GM19035 (cell line): ENCODE measurements at regions not wholly inside any gene's neighbourhood (a gene's known extent, or its start where the extent isn't known, plus 50 kb on each side); places are given as distances from the start of the nearest gene placed in this dataset.

Experiments used
- ATAC-seq: cut with Tn5 transposase; IDR thresholded peaks from one replicate; pipeline ENCODE4 v1.9.1; 2021; ENCODE audit not compliant: unreplicated experiment

DNA sequence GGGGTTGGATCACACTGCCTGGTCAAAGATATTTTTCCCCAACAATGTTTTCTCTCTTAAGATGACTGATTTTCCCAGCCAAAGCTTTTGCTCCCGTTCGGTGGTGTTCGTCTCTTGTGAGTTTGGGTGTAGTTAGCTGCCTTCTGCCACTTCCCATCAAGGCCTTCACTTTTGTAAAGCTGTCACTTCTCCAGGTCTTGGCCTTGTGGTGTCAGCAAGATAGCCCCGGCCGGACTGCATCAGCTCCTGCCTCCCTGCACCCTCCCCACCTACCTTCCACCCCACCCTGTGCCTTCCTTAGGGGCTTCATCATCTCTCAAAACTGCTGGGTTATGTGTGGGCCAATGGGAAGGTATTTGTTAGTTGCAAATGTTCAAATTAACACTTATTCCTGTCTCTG is 228.9 kb downstream of the BCL11A start:
- no peak for ATAC-seq

DNA sequence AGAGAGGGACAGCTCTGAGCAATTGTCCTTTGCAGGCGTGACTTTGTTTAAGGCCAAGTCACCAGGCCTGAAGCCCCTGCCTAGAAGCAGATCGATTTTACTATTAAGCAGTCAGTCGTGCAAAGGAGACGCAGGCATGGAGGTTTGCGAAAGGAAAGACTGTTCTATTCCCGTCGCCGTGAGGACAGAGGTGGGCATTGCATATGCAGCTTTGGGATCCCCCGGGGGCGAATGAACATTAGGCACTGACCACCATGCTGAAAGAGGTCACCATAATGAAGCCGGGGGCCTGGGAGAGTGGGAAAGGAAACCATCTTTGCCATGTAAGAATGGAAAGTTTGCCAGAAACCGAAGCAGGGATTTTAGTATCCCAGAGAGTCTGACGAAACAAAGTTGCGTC is 231.6 kb downstream of the BCL11A start:
- no peak for ATAC-seq

DNA sequence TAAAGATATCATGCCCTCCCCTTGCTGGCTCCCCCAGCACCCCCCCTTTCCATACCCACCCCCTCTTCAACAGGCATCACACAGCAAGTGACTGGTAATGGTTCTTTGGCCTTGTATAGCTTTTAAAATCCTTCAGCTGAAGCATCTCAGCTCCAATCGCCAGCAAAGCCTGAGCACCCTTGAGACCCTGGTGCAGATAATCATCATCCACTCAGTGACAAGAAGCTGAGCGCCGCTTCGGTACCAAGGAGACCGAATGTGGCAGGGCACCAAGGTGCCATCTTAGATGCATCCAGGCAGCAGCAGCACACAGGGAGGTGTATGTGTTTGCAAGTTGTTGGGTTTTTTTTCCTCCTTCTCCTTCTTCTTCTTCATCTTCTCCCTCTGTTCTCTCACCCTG is 232.7 kb downstream of the BCL11A start:
- no peak for ATAC-seq

DNA sequence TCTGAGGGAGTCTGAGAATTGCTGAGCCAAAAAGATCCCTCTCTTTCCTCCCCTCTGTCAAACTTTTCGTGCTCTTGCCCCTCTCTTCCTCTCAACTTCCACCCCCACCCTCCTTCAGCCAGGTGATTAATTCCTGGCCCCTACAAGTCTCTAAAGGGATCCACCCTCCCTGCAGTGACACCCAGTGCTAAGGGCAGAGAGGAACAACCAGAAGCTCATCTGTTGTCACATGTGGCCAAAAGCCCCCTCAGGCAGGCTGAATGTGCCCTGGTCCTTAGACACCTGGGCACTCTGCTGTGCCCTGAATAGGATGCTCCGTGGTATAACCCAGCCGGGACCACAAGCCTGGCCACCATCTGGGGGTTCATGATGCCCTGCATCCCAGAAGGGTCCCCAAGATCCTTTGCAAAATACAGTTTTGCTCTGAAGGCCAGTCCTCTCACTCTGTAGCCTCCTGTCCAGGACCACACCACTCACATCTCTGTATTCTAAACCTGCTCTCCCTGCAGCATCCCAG is 234.4 kb downstream of the BCL11A start:
- no peak for ATAC-seq

DNA sequence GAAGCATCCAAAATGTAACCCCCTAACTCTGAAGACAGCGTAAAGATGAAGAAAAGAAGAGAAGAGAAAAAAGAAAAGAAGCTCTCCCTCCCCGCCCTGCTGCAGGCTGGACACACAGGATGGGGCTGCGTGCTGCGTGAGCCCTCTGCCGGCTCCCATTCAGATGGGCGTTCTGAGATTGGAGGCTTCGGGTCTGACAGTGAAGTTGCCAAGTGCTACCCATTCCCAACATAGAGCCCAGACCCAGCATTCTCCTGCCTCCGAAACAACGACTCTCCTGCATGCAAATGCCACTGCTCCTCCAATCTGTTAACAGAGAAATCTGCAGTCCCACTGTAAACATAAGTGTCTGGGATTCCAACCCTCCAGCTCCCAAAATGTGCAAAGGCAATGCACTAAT is 234.9 kb downstream of the BCL11A start:
- ATAC-seq, result no peak

DNA sequence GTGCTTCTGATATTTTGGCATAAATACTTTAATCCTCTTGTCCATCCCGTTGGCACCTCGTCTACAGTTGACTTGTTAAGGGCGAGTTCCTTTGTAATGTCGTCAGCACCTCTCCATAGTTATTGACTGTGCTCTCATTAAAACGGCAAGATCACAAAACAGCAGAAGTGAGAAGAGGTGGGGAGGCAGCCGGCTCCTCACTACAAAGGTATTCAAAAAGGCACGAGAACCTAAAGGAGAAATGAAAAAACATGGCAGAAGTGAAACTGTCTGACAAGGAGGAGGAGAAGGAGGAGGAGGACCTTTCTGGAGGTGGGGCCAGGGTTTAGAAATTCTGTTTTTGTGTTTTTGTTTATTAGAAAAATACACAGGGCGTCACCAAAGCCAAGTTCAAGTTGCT is 235.6 kb downstream of the BCL11A start:
- peak; percentile 78 for ATAC-seq

DNA sequence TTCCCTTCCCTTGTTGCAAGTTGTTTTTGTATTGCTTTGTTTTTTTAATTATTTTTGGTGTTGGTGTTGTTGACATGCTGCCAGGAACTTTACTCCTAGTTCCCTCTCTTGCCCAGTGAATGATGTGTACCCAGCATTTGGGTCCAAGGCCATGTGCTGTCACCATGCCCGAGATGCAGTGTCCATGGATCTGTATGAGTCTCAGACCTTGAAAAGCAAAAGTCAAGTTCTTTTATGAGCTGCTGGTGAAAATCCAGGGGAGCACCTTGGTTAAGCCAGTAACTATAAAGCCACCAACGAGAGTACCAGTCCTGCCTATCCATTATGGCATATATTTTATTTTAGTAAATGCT is 236.4 kb downstream of the BCL11A start:
- no peak for ATAC-seq

DNA sequence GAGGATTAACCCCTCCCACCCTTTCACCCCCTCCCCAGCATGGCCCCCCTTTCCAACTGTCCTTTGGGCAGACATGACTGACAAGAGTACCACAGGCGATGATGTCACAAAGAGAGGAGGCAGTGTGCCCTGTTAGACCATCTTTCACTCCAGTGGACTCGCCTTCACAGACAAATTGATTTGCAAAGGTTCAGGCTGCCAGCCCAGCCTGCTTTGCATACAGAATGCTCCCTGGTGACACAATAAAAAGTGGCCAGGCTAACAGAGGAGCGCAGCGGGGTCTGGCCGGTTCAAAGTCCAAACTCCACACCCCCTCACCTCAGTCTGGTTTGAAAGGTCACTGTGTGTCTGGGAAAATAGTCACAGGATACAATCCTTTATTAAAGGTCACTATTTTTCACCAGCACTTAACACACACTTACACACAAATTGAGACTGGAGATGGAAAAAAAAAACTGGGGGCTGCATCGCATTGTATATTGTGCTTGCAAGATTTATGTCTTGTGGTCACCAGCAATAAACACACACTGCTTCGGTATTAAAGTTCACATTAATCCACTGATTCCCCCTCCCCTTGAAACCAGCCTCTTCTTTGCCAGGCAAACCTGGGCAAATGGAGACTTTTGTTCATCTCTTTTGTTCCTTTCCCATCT is 236.9 kb downstream of the BCL11A start:
- no peak for ATAC-seq

DNA sequence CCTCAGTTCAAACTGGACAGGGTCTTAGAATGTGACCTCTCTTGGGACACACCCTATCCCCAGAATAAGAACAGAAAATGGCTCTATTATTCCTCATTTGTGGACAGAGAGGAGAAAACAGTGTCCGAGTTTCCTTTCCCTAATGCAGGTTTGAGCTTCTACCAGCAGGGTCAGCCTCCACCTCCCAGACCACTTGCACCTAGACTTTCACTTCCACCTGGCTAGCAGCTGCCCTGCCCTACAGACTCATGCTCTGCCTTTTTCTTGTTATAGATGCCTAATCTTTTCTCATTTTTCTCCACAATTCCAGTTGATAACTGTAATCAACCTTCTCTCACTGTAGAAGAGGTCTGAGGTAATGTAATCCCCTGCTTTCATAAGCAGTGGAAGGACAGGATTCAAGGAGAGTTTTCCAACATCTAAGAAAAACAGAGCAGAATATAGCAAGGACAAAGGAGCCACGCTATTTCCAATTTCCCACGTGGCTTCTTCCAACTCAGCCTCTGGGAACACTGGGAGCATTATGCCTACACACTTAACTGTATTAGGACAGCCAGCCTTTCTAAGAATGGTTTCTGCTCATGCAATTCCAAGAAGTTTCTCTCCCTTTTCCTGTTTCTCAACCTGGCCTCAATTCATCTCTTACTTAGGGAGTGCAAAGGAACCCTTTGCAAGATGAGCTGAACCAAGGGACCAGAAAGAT is 239.8 kb downstream of the BCL11A start:
- ATAC-seq, result peak; percentile 27

DNA sequence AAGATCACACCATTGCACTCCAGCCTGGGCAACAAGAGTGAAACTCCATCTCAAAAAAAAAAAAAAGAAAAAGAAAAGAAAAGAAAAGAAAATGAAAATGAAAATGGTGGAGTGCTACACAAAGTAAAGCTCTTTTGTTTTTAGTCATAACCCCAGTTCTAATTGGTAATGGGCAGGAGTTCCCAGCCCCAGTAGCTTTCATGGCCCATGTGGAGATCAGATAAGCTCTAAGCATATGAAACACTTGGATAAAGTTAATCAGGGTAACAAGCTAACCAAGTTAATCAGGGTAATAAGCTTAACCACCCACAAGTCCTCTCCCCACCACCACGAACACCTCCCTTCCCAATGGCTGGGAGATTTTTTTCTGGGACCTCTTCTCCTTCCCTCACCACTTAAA is 240.8 kb downstream of the BCL11A start:
- peak; percentile 74 for ATAC-seq

DNA sequence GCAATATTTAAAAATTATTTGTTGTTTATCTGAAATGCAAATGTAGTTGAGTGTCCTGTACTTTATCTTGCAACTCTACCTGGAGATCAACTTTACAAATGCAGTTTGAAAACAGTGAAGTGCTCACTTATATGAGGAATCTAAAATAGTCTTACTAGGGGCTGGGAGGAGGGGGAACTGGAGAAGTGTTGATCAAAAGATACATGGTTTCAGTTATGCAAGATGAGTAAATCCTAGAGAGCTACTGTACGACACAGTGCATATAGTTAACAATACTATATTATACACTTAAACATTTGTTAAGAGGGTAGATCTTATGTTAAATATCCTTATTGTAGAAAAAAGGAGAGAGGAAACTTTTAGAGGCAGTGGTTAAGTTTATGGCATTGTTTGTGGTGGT is 241.9 kb downstream of the BCL11A start:
- peak; percentile 43 for ATAC-seq

DNA sequence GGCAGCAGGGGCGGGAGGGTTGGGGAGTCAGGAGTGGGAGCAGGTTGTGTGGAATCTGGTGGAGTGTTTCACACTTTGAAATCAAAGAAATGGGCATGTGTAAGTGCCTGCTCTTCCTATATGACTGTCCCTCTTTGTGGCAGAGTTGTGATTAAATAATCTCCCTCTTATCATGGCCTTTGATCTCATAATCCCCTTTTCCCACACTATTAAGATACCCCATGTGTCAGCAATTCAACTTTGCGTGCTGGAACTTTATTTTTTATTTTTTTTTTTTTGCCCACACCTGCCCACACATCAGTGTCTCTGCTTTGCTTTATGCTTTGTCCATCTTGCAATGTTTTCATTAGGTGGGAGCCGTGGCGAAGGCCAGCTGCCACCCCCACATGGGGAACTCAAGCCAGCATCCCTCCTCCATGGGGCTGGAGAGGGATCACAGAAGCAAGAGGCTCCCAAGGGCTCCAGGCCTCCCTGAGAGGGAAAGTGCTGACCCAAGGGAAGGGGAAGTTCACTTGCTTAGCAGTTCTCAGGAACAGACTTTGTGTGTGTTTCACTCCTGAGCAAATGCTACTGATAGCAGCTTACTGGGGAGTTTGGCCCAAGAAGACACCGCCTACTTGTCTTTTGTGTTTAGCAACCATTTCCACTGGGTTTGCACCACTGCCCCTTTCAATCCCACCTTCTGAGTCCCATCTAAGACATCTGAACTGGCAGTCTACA is 243.4 kb downstream of the BCL11A start:
- no peak for ATAC-seq

DNA sequence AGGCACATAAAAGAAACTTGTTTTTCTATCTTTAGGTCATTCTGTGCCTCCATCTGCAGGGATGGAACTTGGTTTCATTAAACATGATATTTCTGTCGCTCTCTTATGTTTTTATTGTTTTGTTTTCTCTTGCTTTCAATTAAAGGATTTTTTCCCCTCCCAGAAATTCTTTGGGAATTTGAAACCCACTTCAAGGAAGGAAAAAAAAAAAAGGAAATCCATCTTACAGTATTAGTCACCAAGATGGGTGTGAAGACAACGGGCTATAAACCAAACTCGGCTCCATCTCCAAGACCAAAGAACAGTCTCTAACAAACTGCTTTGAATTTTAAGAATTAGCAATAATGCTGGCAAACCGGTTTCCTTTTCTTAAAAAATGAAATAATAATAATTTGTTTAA is 244.1 kb downstream of the BCL11A start:
- ATAC-seq, result no peak

DNA sequence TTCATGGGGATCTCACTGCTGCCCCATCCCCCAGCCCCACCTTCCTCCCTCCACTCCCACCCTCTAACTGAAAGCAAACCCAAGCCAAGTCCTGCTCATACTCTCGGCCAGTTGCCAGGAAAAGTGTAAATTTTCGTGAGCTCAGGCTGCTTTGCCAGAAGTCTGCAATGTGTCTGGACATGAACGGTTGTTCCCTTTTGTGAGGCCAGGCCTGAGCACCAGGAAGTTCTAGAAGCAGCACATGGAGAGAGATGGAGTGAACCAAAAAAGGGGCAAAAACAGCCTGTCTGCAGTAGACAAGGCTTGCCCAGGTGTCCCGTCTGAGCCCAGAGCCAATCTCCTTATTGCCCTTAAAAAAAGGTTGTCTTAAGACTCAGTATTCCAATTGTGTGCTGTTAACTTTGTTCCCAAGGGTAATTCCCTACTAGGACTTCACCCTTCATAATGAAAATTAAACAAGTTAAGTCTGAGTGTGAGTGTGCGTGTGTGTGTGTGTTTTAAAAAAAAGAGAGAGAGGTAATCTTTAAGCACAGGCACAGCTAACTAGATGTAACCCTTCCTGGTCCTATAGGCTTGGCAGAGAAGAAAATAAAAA is 247.1 kb downstream of the BCL11A start:
- no peak for ATAC-seq

DNA sequence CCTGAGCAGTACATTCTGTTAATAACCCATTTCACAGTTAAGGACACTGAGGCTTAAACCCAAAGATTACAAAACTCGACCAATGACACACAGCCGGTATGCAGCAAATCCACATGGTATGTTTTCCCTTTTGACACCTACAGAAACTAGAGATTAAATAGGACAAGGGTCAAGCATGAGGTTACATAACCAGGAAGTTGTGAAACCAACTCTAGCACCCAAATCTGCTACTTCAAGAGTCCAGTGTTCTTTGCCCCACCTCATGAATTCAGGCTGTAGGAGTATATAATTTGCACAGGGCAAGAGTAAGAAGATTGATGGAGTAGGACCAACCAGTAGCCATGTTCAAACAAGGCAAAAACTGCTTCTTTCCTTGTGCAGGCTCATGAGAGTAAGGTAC is 249.8 kb downstream of the BCL11A start:
- no peak for ATAC-seq

DNA sequence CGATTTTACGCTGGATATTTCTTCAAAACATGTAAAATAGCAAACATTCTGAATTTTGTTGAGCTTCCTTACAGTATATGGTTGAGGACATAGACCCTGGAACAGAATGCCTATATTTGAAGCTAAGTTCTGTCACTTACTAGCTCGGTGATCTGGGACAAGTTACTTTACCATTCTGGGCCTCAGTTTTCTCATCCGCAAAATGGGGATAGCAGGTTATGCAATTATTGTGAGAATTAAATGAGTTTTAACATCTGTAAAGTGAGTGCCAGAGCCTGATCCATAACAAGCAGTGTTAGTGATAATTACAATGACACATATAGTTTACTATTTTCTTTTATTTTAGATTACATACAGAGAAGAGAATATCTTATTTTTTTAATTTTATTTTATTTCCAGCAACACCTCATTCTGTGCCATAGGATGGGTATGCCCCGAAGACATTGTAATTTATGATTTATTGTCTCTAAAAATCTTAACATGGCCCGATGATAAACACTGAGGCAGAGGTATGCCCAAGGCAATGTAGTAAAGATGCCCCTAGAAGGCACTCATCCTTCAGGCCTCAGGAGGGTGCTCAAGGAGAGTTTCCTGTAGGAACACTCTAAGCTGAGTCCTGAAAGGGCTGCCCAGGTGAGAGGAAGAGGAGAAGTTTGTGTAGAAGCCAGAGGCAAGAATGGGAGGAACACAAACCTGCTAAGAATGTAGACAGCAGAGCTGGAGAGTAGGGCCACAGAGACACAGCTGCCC is 250.9 kb downstream of the BCL11A start:
- no peak for ATAC-seq

DNA sequence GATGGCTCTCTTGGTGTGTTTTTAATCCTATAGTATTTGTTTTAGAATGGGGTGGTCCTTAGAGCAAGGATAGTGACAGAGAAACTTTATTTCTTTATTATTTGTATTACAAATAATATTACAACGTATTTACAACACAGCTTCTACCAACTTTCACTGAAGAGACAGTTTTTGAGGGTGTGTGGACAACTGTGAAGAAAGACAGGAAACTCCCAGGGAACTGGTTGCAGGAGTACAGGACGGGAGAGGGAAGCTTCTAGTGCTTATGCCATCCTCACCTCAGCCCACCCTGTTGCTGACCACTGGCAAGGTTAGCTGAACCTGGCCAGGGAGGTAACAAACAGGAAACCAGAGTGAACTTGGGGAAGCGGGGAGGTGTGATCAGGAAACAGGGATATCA is 251.7 kb downstream of the BCL11A start:
- no peak for ATAC-seq

DNA sequence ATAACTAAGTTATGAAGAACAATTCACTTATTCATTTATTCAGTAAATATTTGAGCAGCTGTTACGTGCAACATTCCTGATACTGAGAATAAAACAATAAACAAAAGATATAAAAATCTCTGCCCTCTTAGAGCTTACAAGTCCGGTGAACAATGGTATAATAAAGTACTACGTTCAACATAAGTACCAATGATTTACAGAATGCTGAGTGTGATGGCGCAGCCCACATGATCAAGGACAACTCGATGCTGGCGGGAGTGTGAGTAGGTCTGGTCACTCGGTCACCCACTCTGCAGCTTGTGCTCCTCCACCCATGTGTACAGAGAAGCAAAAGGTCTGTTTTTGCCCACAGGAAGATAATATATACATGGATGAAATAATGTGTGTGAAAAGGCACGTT is 254.3 kb downstream of the BCL11A start:
- no peak for ATAC-seq

DNA sequence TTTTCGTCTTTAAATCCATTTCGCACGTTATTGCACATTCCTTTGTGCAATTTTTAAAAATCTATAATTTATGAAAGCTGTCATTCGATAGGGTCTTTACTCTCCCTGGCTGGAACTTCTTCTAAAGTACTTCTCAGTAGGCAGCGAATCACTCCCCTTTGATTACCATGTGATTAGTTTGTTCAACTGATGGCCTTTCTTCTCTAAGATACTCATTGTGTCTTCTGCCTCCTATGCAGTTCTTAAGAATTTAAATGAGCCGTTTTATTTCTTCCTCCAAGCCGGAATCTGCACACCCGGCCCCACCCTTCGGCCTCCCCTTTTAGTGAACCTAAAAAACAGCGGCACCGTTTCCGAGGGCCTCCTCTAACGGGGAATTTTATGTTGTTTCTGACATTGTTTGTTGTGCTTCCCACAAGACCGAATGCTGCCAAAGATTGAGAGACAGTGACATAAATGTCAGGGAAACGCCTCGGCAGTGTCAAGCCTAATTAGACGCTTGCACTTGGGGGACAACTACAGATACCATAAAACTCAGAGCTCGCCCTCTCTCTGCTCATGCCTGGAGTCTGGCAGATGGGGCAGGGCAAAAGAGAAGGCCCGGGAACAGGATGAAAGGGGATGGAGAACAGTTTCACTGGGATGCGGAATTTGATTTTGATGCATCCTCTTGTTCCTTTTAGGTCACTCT is 255.3 kb downstream of the BCL11A start:
- no peak for ATAC-seq

DNA sequence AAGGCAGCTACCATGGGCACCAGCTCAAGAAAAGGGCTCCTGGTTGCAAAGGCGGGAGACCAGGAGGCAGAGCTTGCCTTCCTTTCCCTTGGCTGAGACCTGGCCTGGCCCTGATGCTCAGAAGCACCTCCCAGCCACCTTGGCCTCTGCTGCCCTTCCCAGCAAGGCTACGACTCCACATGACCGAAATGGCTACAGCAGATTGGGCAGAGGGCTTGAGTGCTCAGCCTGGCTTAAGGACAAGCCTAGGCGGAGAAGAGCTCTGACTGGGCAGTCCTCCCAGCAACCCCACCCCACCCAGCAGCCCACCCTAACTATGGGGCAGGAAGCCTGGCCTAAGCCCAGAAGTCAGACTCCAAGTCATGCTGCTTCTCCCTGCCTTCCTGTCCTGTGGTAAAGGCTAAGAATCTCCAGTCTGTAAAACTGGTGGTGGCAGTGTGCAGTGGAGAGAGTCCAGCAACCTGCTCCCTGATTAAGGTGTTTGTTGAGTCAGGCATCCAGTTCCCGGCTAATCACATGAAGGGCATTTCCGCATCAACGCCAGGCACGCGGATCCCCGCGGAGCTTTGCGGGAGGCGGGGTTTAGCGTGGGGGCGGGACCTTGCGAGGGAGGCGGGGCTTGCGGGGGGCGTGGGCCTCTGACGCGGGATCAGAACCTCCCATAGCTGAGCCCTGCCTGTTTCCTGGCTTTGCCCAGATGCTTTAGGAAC is 256.0 kb downstream of the BCL11A start:
- ATAC-seq, result no peak
